Activated CD4-positive, alpha-beta memory T cell treated with anti-CD3 and anti-CD28 coated beads for 36 hours (primary cell): ENCODE measurements at regions not wholly inside any gene's neighbourhood (a gene's known extent, or its start where the extent isn't known, plus 50 kb on each side); places are given as distances from the start of the nearest gene placed in this dataset.

ENCODE experiments used
- CTCF ChIA-PET: fragments of 350-600 bp; sonication (Branson Sonifier 250); formaldehyde crosslinking; loops from one replicate; lab custom pipeline; 2021; ENCODE audit warnings: antibody characterized with exemption, inconsistent platforms; lab: Charles Lee
- POLR2A ChIA-PET: fragments of 350-600 bp; sonication (Branson Sonifier 250); formaldehyde crosslinking; loops from one replicate; lab custom pipeline; 2021; ENCODE audit warnings: antibody characterized with exemption; lab: Charles Lee
- DNase-seq: peaks from one replicate; pipeline ENCODE4 v3.0.0-alpha.2; 2020
- H3K27ac Mint-ChIP-seq: one replicate; pipeline ENCODE4 v1.8.0; 2021; ENCODE audit warnings: mixed read lengths
- H3K27me3 Mint-ChIP-seq: one replicate; pipeline ENCODE4 v1.8.0; 2021; ENCODE audit warnings: mixed read lengths
- H3K36me3 Mint-ChIP-seq: one replicate; pipeline ENCODE4 v1.8.0; 2021; ENCODE audit warnings: mixed read lengths
- H3K4me1 Mint-ChIP-seq: one replicate; pipeline ENCODE4 v1.8.0; 2021; ENCODE audit warnings: low read depth, mixed read lengths
- H3K4me3 Mint-ChIP-seq: one replicate; pipeline ENCODE4 v1.8.0; 2021; ENCODE audit warnings: mild to moderate bottlenecking, mixed read lengths
- H3K9me3 Mint-ChIP-seq: one replicate; pipeline ENCODE4 v1.8.0; 2021; ENCODE audit warnings: mixed read lengths
- intact Hi-C: fragments of 100-400 bp; cut with micrococcal nuclease; formaldehyde crosslinking; loops from one replicate; pipeline ENCODE4 v1.15.1; 2023

DNA sequence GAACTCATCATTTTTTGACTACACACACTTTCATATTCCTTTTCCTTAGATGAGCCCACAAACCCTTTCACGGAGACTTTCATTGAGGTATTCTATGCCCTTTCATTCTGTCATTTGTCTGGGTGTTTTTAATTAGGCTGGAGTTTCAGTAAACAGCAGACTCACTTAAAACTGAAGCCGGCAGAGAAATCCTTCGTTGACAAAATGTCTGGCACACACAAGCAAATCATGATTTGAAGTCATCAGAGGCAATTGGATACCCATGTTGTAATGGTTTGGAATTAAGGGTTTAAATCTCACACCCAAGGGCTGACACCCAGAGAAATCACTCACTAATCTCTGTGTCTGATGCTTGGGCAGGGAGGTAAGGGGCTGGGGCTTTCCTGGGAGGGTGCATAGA lies 127.1 kb downstream of the EHF start:
- Mint-ChIP-seq H3K4me1 (no peaks in the 10 kb centered on the region), H3K27me3 (no peaks in the 10 kb centered on the region), H3K4me3 (no peak overlapping the region), H3K36me3 (no peaks in the 10 kb centered on the region), H3K9me3 (no peaks in the 10 kb centered on the region), H3K27ac (no peak overlapping the region)
- intact Hi-C loops: no loop called here
- DNase-seq: no peak
- CTCF ChIA-PET: no interaction called here
- POLR2A ChIA-PET: no interaction called here

- ChIA-PET CTCF (no interaction called here), POLR2A (no interaction called here)
Measured at GRCh38 chr11:34747251-34747650, 126.4 kb downstream of the EHF start.

DNA sequence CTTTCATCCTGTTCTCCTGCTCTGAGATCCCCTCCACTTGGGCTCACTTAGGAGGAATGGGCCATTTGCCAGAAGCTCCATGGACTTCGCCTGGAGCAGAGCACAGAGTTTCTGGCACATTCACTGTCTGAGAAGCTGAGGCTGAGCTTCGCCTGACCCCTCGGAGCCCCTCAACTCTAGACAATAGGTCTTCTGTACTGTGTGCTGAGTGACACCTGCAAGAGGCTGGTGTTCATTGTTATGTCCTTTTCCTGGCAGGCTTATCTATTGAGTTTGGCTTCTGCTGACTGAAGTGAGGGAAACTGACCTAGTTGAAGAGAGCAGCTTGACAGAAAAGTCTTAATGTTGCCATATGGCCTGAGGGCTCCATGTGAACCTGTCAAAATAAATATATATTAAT lies 124.3 kb downstream of the EHF start:
- no peak overlapping the region for H3K4me3 Mint-ChIP-seq
- intact Hi-C loops: no loop called here
- H3K36me3 Mint-ChIP-seq: no peaks in the 10 kb centered on the region
- no peak for DNase-seq
- H3K4me1 Mint-ChIP-seq: no peaks in the 10 kb centered on the region
- no peaks in the 10 kb centered on the region for H3K9me3 Mint-ChIP-seq
- H3K27me3 Mint-ChIP-seq: peaks cover 5% of the 10 kb centered on the region
- ChIA-PET CTCF (interaction anchor here (1.4 kb wide), 1 partner anchor 96 kb away, joined by 3 read pairs; no protein-coding TSS in a partner anchor), POLR2A (no interaction called here)
- H3K27ac Mint-ChIP-seq: no peak overlapping the region

More at GRCh38 chr11:34747251-34747650, 126.4 kb downstream of the EHF start:
- Mint-ChIP-seq H3K36me3 (no peaks in the 10 kb centered on the region), H3K27ac (no peak overlapping the region), H3K27me3 (no peaks in the 10 kb centered on the region), H3K9me3 (no peaks in the 10 kb centered on the region), H3K4me3 (no peak overlapping the region), H3K4me1 (no peaks in the 10 kb centered on the region)
- intact Hi-C loops: no loop called here
- no peak for DNase-seq

GRCh38 chr11:34744511-34744910 lies 123.6 kb downstream of the EHF start:
- H3K9me3 Mint-ChIP-seq: no peaks in the 10 kb centered on the region
- peaks cover 9% of the 10 kb centered on the region for H3K27me3 Mint-ChIP-seq
- POLR2A ChIA-PET: no interaction called here
- no peaks in the 10 kb centered on the region for H3K36me3 Mint-ChIP-seq
- no peak overlapping the region for H3K4me3 Mint-ChIP-seq
- H3K4me1 Mint-ChIP-seq: no peaks in the 10 kb centered on the region
- CTCF ChIA-PET: no interaction called here
- H3K27ac Mint-ChIP-seq: no peak overlapping the region
- intact Hi-C loops: no loop called here
- no peak for DNase-seq

DNA sequence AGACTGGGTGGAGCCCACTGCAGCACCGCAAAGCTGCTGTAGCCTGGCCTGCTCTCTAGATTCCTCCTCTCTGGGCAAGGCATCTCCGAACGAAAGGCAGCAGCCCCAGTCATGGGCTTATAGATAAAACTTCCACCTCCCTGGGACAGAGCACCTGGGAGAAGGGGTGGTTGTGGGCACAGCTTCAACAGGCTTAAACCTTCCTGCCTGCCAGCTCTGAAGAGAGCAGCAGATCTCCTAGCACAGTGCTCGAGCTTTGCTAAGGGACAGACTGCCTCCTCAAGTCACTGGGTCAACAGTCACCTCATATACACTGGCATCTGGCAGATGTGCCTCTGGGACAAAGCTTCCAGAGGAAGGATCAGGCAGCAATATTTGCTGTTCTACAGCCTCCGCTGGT lies 117.3 kb downstream of the EHF start:
- no peak for DNase-seq
- Mint-ChIP-seq H3K4me1 (no peaks in the 10 kb centered on the region), H3K36me3 (no peaks in the 10 kb centered on the region), H3K27me3 (peaks cover 32% of the 10 kb centered on the region), H3K4me3 (no peak overlapping the region), H3K9me3 (no peaks in the 10 kb centered on the region), H3K27ac (no peak overlapping the region)
- POLR2A ChIA-PET: interaction anchor here (0.7 kb wide), 1 partner anchor 9 kb away, joined by 3 read pairs; no protein-coding TSS in a partner anchor
- CTCF ChIA-PET: no interaction called here
- intact Hi-C loops: no loop called here

- H3K27me3 Mint-ChIP-seq: peaks cover 27% of the 10 kb centered on the region
- ChIA-PET CTCF (no interaction called here), POLR2A (no interaction called here)
- no peaks in the 10 kb centered on the region for H3K4me1 Mint-ChIP-seq
- no peak for DNase-seq
- no peaks in the 10 kb centered on the region for H3K9me3 Mint-ChIP-seq
- no peaks in the 10 kb centered on the region for H3K36me3 Mint-ChIP-seq
- H3K4me3 Mint-ChIP-seq: no peak overlapping the region
- intact Hi-C loops: no loop called here
- H3K27ac Mint-ChIP-seq: no peak overlapping the region
Measured at GRCh38 chr11:34732831-34733230, 111.9 kb downstream of the EHF start.

DNA sequence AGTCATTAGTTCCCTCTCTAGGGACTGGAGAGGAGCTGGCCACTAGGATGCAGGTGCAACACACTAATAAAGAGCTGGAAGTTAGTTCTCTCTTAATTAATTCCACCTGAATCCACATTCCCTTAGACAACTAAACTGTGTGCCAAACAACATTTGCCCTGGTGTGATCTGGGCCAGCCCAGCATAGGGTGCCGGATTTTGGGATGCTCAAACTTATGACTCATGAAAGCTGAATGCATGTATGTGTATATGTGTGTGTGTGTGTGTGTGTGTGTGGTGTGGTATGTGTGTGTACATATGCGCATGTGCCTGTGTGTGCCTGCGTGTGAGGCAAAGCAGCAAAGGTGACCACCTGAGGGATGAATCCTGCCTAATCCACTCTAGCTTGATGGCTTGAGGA lies 110.7 kb downstream of the EHF start:
- H3K27me3 Mint-ChIP-seq: peaks cover 18% of the 10 kb centered on the region
- no peak for DNase-seq
- H3K27ac Mint-ChIP-seq: no peak overlapping the region
- intact Hi-C loops: no loop called here
- no peaks in the 10 kb centered on the region for H3K9me3 Mint-ChIP-seq
- H3K4me3 Mint-ChIP-seq: no peak overlapping the region
- ChIA-PET POLR2A (no interaction called here), CTCF (interaction anchor here (0.8 to 1.0 kb wide), 2 partner anchors 16 to 146 kb away, joined by 3 to 5 read pairs; no protein-coding TSS in a partner anchor)
- H3K36me3 Mint-ChIP-seq: no peaks in the 10 kb centered on the region
- H3K4me1 Mint-ChIP-seq: no peaks in the 10 kb centered on the region

DNA sequence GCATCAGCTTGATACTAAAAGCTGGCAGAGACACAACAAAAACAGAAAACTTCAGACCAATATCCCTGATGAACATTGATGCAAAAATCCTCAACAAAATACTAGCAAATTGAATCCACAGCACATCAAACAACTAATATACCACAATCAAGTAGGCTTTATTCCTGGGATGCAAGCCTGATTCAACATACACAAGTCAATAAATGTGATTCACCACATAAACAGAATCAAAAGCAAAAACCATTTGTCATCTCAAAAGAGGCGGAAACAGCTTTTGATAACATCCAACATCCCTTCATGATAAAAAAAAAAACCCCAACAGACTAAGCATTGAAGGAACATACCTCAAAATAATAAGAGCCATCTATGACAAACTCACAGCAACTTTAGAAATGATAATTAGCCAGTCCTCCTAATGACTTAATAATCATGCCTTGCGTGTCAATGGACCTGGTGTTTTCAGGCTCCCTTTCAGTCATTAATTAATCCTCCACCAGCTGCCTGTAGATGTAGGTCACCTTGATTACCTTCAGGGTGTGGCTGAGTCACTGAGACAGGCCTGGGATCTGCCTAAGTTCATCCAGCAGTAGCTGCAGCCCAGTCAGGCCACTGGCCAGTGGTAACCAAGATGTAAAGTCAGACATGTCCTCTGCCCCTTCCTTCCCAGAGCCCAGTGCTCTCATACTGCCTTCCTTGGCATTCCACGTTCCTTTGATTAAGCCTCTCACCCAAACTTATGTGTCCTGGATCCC lies 109.8 kb downstream of the EHF start:
- ChIA-PET POLR2A (no interaction called here), CTCF (interaction anchor here (0.8 to 1.0 kb wide), 2 partner anchors 15 to 145 kb away, joined by 3 to 5 read pairs; no protein-coding TSS in a partner anchor)
- no peak for DNase-seq
- Mint-ChIP-seq H3K27ac (no peak overlapping the region), H3K9me3 (no peaks in the 10 kb centered on the region), H3K36me3 (no peaks in the 10 kb centered on the region), H3K27me3 (peaks cover 13% of the 10 kb centered on the region), H3K4me3 (no peak overlapping the region), H3K4me1 (no peaks in the 10 kb centered on the region)
- intact Hi-C loops: no loop called here

DNA sequence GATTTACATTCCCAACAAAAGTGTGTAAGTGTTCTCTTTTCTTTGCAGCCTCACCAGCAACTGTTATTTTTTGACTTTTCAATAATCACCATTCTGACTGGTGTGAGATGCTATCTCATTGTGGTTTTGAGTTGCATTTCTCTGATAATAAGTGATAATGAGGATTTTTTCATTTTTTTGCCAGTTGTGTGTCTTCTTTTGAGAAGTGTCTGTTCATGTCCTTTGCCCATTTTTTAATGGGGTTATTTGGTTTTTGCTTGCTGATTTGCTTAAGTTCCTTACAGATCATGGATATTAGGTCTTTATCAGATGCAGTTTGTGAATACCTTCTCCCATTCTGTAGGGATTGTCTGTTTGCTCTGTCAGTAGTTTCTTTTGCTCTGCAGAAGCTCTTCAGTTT lies 107.7 kb downstream of the EHF start:
- Mint-ChIP-seq H3K36me3 (no peaks in the 10 kb centered on the region), H3K4me1 (no peaks in the 10 kb centered on the region), H3K4me3 (no peak overlapping the region), H3K9me3 (peaks cover 3% of the 10 kb centered on the region), H3K27me3 (peaks cover 9% of the 10 kb centered on the region), H3K27ac (no peak overlapping the region)
- no peak for DNase-seq
- CTCF ChIA-PET: no interaction called here
- intact Hi-C loops: no loop called here
- POLR2A ChIA-PET: interaction anchor here (1.2 kb wide), 1 partner anchor 9 kb away, joined by 3 read pairs; no protein-coding TSS in a partner anchor

GRCh38 chr11:34727228-34727737 lies 106.4 kb downstream of the EHF start:
- Mint-ChIP-seq H3K4me1 (no peaks in the 10 kb centered on the region), H3K4me3 (no peak overlapping the region), H3K27ac (no peak overlapping the region), H3K36me3 (no peaks in the 10 kb centered on the region), H3K9me3 (peaks cover 3% of the 10 kb centered on the region), H3K27me3 (peaks cover 9% of the 10 kb centered on the region)
- ChIA-PET CTCF (no interaction called here), POLR2A (no interaction called here)
- intact Hi-C loops: no loop called here
- no peak for DNase-seq

DNA sequence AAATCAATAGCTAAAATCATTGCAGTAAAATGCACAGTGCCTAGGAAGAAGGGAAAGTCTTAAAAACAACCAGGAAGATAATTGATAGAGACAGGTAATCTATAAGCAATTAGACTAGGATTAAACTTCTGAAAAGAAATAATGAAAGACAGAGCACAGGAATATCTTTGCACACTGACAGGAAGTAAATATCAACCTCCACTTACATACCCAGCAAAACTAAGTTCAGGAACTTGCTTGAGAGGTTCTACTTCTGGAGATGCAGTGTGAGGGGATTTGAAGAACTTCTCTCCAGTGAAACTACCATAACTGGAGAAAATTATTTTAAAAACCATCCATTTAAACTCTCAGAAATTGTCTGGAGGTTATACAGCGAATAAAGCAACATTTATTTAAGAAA lies 104.1 kb downstream of the EHF start:
- Mint-ChIP-seq H3K9me3 (peaks cover 3% of the 10 kb centered on the region), H3K27ac (no peak overlapping the region), H3K4me3 (no peak overlapping the region), H3K4me1 (no peaks in the 10 kb centered on the region), H3K36me3 (no peaks in the 10 kb centered on the region), H3K27me3 (peaks cover 3% of the 10 kb centered on the region)
- ChIA-PET CTCF (no interaction called here), POLR2A (no interaction called here)
- intact Hi-C loops: no loop called here
- DNase-seq: no peak

DNA sequence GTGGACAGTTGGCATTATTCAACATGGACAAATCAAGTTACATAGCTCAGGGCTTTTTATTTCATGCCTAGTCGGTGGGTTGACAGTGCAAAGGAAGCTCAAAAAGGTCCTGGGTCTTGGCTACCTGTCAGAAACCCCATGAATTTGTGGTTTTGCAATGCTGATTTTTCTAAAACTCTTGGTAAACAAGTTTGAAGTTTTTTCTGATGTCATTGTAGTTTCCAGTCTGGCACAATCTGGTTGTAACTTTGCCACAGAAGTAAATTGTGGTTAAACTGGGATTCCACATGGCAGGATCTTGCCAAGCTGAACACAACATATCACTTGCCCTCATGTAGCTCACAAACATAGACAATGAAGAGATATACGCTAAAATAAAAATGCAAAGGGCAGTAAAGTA lies 100.8 kb downstream of the EHF start:
- no peaks in the 10 kb centered on the region for H3K4me1 Mint-ChIP-seq
- POLR2A ChIA-PET: no interaction called here
- no peaks in the 10 kb centered on the region for H3K36me3 Mint-ChIP-seq
- H3K9me3 Mint-ChIP-seq: peaks cover 3% of the 10 kb centered on the region
- H3K27me3 Mint-ChIP-seq: peaks cover 3% of the 10 kb centered on the region
- H3K27ac Mint-ChIP-seq: no peak overlapping the region
- intact Hi-C loops: no loop called here
- no peak overlapping the region for H3K4me3 Mint-ChIP-seq
- CTCF ChIA-PET: no interaction called here
- no peak for DNase-seq
